Astrocyte of the hippocampus (primary cell): ENCODE measurements at regions not wholly inside any gene's neighbourhood (a gene's known extent, or its start where the extent isn't known, plus 50 kb on each side); places are given as distances from the start of the nearest gene placed in this dataset.
"Not testable (repeated sequence)": the region's sequence is repeated elsewhere in the genome, so short reads cannot be mapped to it uniquely, and the experiment has no call there.

Experiments used
- DNase-seq: peaks from one replicate; pipeline ENCODE4 v3.0.0; 2011; ENCODE audit warnings: low read depth, low spot score

DNA sequence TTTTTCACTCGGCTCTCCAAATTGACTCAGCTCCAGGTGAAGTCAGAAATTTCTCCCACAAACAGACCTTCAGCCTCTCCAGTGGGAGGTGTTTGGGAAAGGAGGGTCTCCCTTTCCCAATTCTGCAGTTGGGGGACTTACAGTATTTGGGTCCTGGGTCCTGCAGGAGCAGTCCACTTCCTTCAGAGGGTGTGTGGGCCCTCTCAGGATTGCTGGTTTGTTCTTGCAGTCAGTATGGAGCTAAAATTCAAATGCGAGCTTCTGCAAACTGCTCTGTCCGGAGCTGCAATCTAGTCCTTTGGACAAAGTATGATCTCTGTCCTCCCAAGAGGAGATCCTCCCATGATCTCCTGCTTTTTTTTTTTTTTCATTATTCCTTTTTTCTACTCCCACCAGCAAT is 87.9 kb upstream of the MSTN start:
- DNase-seq, result no peak

DNA sequence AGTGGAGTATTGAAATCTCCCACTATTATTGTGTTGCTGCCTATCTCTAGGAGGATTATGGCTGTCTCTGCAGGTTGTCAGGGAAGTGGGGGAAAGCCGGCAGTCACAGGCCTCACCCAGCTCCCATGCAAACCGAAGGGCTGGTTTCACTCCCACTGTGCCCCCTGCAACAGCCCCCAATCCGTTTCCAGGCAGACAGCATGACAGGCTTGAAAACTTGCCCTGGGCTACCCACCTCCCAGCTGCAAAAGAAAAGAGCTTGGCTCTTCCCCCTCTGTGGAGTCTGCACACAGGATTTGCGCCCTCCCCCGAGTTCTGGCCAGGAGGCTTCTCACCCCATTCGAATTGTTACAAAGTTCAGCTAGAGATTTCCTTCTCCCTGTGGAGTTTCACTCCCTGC is 87.4 kb upstream of the MSTN start:
- DNase-seq, result no peak

DNA sequence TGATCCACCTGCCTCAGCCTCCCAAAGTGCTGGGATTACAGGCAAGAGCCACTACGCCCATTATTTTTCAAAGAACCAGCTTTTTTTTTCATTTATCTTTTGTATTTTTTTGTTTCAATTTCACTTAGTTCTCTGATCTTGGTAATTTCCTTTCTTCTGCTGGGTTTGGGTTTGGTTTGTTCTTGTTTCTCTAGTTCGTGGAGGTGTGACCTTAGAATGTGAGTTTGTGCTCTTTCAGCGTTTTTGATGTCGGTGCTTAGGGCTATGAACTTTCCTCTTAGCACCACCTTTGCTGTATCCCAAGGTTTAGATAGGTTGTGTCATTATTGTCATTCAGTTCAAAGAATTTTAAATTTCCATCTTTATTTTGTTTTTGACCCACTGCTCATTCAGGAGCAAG is 86.7 kb upstream of the MSTN start:
- no peak for DNase-seq

DNA sequence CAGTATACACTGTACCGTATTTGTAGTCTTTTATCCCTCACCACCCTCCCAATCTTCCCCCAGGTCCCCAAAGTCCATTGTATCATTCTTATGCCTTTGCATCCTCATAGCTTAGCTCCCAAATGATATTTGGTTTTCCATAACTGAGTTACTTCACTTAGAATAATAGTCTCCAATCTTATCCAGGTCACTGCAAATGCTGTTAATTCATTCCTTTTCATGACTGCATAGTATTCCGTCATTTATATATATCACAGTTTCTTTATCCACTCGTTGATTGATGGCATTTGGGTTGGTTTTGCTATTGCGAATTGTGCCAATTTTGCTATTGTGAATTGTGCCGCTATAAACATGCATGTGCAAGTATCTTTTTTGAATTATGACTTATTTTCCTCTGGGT is 83.6 kb upstream of the MSTN start:
- not testable (repeated sequence) for DNase-seq

DNA sequence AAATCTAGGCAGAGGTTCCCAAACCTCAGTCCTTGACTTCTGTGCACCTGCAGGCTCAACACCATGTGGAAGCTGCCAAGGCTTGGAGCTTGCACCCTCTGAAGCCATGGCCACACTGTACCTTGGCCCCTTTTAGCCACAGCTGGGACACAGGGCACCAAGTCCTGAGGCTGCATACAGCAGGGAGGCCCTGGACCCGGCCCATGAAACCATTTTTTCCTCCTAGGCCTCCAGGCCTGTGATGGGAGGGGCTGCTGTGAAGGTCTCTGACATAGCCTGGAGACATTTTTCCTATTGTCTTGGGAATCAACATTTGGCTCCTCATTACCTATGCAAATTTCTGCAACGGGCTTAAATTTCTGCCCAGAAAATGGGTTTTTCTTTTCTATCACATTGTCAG is 77.9 kb upstream of the MSTN start:
- not testable (repeated sequence) for DNase-seq

DNA sequence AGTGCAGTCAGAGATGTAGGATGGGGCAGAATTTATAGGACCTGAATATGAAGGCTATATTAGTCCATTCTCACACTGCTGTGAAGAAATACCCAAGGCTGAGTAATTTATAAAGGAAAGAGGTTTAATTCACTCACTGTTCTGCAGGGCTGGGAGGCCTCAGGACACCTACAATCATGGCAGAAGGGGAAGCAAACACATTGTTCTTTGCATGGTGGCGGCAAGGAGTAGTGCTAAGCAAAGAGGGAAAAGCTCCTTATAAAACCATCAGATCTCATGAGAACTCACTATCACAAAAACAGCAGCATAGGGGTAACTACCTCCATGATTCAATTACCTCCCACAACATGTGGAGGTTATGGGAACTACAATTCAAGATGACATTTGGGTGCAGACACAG is 76.8 kb upstream of the MSTN start:
- no peak for DNase-seq

DNA sequence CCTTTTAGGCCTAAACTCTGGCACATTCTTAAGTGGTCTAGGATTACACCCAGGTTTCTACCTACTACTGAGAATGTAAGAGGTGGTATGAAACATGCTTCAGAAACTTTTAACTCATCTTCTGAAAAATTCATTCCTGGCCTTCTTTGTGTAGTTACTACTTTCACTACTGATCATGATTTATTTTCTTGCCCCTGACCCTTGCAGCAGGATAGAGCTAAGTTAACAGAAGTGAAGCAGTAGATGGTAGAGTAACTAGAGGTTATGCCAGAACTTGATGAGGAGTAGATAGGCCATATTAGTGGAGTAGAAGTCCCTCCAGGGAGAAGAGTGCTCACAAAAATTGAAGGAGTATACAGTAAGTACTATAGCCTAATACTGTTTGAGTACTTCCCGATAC is 75.5 kb upstream of the MSTN start:
- no peak for DNase-seq

DNA sequence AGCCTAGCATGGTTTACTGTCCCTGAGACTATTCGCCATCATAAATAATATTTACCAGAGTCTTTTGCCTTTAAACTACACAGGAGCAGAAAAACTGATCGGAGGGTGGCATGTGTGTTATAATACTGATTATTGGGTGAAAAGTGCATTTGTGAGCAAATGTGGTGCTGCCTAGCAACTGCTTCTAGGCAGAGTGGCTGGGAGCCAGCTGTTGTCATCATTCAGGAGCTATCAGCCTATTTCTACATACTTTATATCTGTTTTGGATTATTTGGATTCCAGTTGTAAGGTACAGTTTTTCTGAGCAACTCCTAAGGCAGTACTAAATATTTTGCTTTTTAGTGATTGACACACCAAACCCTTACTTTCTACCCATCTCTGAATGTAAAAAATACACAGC is 75.0 kb upstream of the MSTN start:
- DNase-seq, result peak; percentile 5

DNA sequence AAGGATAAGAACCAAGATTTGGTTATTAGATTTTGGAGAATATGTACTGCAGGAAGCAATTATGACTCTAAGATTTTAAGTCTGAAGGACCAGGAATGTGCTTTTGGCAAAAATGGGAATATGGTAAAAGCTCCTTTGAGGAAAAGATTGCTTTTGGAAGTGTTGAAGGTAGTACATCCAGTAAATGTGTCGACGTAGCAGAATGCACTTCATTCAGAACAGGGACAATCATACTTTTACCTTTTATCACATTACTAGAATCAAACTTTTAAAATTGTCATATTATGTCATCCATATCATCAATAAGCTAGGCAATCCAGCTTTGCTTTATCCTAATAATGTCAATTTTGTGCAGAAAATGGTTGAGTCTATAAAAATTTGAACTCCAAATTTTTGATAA is 74.3 kb upstream of the MSTN start:
- DNase-seq, result no peak

DNA sequence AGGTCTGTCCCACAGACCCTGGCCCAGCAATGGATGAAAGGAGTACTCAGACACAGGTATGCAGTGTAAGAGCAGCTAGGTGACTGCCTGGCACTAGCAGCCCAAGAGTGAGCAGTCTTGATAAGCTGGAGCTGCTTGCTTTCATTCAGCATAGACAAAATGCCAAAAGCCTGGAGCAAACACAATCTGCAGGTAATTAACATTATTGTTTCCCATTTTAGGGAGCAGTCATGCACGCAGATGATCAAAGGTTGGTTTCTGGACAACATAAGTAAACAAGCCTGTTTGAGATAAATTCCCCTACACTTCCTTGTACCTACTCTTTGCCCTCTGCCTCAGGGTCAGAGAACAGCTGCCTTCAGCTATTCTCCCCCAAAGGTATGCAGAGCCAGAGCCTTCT is 73.7 kb upstream of the MSTN start:
- no peak for DNase-seq

DNA sequence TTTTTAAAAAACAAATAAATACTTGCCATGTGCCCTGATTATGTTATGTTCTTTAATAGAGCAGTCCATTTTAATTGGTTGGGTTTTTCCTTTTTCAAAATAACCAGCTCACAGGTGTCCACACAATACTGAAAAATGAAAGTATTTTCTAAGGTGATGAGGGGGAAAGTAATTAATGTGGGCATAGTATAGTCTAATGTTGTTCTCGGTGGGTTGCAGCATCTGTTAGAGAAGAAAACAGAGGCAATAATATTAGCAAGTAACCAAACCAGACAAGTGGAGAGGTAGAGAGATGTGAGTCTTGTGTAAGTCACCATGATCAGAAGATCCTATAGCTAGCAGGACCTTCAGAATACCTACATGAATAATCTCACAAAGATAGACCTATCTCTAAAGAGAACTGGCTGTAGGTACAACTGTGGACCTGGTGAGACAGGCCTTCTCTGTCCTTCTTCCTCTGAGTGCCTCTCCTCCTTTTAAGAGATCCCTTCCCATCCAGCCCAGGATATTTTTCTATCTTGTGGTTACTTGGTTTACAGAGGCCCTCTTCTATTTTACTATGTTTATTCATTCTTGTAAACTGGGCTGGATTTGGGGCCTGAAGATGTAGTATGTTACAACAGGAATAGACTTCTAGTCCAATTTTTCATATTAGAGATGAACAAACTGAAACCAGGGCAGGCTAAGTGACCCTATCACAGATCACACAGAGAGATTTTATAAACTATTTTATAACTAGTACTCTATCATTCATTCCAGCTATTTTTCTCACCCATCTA is 67.1 kb upstream of the MSTN start:
- no peak for DNase-seq

DNA sequence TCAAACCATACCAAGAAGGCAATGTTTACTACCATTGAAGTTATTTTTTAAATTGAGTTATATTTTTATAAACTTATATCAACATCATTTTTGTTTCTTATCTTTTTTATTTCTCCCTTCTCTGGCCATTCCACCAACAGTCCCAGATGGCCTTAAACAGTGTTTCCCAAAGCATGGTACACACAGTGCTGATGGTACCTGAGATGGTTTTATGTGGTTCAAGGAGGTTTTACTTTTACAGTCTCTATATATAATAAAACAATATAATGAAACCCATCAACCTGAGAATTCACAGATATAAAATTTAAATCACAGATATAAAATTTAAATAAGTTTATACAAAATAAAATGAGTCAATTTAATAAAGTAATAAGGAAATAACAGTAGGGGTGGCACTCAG is 65.1 kb upstream of the MSTN start:
- DNase-seq, result no peak

DNA sequence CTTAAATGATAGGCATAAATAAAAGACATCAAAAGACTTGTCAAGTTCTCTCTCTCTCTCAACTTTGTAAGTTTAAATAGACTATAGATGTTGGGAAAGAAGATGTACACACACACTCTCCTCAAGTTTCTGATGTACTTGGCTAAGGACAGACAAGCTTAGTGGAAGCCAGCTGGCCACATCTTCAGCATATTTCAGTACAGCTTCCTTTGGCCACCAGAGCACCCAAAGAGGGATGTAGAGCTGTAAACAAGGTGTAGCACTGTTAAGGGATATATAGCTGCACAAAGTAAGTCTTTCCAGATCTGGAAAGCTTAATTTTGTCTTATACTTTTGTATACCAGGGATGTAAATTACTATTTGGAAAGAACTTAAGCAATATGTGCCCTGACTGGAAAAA is 64.3 kb upstream of the MSTN start:
- DNase-seq, result no peak

DNA sequence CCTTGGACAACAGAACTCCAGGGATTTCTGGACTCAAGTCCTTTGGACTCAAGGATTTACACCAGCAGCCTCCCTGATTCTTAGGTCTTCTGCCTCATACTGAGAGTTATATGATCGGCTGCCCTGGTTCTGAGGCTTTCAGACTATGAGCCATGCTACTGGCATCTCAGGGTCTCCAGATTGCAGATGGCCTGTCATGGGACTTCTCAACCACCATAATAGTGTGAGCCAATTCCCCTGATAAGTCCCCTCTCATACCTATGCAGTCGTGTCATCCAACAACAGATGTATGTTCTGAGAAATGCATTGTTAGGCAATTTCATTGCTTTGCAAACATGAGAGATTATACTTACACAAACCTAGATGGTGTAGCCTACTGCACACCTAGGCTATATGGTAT is 61.4 kb upstream of the MSTN start:
- peak; percentile 22 for DNase-seq

DNA sequence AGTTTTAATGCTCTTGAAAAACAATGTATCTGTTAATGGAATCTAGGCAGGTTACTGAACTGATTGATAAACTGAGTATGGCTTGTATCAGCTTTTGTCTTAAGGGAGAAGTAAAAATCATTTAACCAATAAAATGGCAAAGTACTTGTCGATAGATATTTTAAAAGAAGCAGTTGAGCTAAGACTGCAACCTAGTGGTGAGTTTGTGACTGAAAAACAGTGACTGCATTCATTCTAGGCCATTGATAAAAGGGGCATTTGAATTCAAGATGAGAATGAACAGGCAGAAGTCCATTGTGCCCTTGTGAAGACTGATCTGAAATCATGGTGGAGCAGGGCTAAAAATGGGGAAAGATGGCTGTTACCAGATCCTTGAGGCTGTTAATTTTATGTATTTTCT is 59.4 kb upstream of the MSTN start:
- peak; percentile 25 for DNase-seq

DNA sequence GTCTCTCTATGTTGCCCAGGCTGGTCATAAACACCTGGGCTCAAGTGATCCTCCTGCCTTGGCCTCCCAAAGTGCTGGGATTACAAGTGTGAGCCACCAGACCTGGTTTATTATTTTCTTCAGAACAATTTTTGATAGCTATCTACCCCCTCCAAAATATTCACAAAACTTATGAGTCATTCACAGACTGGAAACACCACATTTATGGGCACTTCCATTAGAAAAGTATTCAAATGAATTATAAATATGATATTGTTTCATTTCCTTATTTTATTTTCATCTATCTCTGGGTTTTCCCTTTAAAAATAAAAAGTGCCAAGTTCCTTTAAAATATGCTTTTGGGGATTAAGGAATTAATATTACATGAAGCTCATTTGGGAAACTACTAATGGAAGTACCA is 58.8 kb upstream of the MSTN start:
- DNase-seq, result no peak

DNA sequence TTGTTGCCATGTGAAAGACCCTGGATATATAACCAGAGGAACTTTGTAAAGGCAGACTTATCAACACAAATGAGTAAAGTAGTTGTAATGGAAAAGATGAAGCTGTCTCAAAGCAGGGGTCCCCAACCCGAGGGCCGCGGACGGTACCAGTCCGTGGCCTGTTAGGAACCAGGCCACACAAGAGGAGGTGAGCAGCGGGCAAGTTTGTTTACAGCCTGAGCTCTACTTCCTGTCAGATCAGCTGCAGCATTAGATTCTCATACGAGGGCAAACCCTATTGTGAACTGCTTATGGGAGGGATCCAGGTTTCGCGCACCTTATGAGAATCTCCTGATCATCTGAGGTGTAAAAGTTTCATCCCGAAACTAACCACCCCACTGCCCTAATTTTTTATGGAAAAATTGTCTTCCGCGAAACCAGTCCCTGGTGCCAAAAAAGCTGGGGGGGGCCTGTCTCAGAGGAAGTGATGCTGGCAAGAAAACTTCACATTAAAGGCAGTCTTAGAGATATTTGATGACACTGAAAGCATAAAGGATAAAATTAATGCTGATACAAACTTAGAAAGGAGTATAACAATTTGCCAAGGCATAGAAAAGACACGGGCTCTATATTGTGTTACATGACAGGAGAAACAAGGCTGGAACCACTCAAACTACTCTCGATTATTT is 57.5 kb upstream of the MSTN start:
- DNase-seq, result no peak

DNA sequence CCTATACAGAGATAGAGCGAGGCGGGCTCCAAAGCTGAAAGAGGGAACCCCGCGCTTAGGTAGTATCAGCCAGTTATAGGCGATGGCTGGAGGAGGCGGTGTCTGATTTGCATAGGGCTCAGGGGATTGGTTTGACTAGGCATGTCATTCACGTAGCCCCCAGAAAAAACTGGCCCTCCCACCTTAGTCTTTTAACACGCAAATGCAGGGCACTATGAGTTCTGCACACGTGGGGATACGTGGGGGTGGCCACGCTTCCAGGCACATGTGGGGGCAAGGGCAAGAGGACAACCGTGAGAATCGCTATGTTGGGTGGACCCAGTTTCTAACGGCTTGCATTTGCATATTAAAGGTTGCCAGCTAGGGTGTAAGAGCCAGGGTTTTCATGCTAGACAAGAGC is 56.7 kb upstream of the MSTN start:
- no peak for DNase-seq

DNA sequence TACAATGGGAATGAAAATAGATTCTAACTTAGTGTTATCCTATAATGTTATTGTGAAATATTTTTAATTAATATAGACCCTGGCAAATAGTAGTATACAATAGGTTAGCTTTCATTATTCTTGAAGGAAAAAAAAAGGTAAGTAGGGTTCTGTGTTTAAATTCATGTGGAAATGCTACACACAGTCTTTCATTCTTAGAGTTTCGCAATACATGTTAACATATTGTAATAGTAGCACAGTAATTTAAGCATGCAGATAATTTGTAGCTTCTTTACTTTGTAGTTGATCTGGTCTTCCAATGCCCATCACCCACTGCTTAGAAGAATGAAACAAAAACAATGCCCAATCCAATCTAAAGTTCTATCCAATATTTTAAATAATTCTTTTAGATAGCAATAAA is 54.8 kb upstream of the MSTN start:
- DNase-seq, result no peak

DNA sequence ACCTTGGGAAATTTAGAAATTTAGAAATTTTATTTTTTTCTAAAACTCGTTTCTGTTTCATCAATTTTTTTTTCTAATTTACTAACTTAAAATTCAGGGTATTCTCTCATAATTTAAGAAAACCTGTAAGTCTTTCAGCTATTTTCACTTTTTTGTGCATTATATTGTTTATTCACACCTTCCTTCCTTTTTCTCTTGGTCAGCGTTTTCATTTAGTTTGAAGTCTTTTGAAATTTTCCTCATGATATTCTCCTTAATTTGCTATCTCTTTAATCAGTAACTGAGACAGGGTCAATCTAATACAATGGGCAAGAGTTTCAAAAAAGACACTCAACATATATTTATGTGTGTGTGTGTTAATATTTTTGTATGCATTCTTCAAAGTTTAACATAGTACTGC is 50.5 kb upstream of the MSTN start:
- DNase-seq, result no peak
